ENCODE measurements at regions not wholly inside any gene's neighbourhood (a gene's known extent, or its start where the extent isn't known, plus 50 kb on each side); places are given as distances from the start of the nearest gene placed in this dataset.
A peak's percentile ranks its signal among the peaks of the same experiment; 100 is the strongest.
"Not testable (repeated sequence)": the region's sequence is repeated elsewhere in the genome, so short reads cannot be mapped to it uniquely, and the experiment has no call there.

DNA sequence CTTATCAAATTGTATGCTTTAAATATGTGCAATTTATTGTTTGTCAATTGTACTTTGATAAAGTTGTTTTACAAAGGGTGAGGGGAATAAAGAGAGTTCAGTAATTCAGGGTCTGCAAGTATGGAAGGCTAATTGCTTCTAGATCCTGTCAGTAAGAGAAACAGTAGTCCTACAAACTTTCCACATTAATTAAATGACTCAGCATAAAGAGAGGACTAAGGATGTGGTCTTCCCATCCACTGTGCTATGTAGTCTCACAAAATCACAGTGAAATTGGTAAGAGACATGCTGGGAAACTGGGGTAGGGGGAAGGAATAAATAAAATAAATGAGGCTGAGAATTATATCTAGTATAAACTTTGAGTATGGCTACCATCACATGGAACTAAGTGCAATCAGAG, 130.2 kb upstream of the PKP2 start:
- no peaks in the 10 kb centered on the region for H3K9me3 ChIP-seq (ENCODE audit: low read length)
- H3K36me3 ChIP-seq (replicated peaks in 1 of 2; ENCODE audit: control insufficient read depth in 1 of 2, insufficient read depth in 2 of 2, low read length in 2 of 2) = no peaks in the 10 kb centered on the region
- no peaks in the 10 kb centered on the region for H3K4me1 ChIP-seq (ENCODE audit: insufficient read depth, low read length)
- H3K27me3 ChIP-seq (ENCODE audit: control insufficient read depth in 1 of 2, insufficient read depth in 2 of 2, low read length in 2 of 2) = no peaks in the 10 kb centered on the region
- H3K79me2 ChIP-seq (ENCODE audit: insufficient read depth, low read length) = no peaks in the 10 kb centered on the region
- intact Hi-C loops (cut with micrococcal nuclease; ENCODE audit: unreplicated experiment) (no loop called here), in situ Hi-C loops (cut with HindIII; ENCODE audit: extremely low pct_ligation_motif_present, low pct_unique_long_range_greater_than_20kb) (no loop called here)
- ChIA-PET POLR2A (no interaction called here), CTCF (ENCODE audit: low intra/inter-chr PET ratio, low total read pairs) (no interaction called here)
- H3K4me3 ChIP-seq (replicated peaks in 1 of 3; ENCODE audit: insufficient read depth in 1 of 3, low read depth in 2 of 3, low read length in 3 of 3) = no peak overlapping the region
- H3K27ac ChIP-seq (ENCODE audit: extremely low read length, insufficient read depth, low read length) = no peak overlapping the region
- ATAC-seq (no peak), DNase-seq (ENCODE audit: low spot score) (no peak), FAIRE-seq (no peak)
- H2AFZ ChIP-seq (ENCODE audit: low read length) = no peak overlapping the region
- H3K4me2 ChIP-seq (ENCODE audit: low read depth, low read length) = no peak overlapping the region
- TF ChIP-seq MAFK (conservative IDR thresholded peaks at IDR 0.05 in 1 of 2, IDR thresholded peaks at IDR 0.05 in 1 of 2; ENCODE audit: low read length in 2 of 2) (peak; percentile 62 to 76; a peak in 3 of 4 replicates), MAFF (IDR thresholded peaks at IDR 0.05; ENCODE audit: low read depth, low read length) (peak; percentile 51; the same call in 1 of the 2 replicates), NFE2L2 (IDR thresholded peaks at IDR 0.05; ENCODE audit: low read length) (peak; percentile 74), ZNF660 (CRISPR knock-in tag; IDR thresholded peaks at IDR 0.05; ENCODE audit: borderline replicate concordance, low read depth) (no peak), SAP130 (CRISPR knock-in tag; IDR thresholded peaks at IDR 0.05; ENCODE audit: low read depth) (no peak), ISX (CRISPR knock-in tag; conservative IDR thresholded peaks at IDR 0.05) (no peak)
- H3K9ac ChIP-seq (ENCODE audit: insufficient read depth, low read depth, low read length) = no peak overlapping the region
- no peaks in the 10 kb centered on the region for H4K20me1 ChIP-seq (ENCODE audit: insufficient read depth, low read length)
- no TSS peak for BruUV-seq (replicated peaks)

DNA sequence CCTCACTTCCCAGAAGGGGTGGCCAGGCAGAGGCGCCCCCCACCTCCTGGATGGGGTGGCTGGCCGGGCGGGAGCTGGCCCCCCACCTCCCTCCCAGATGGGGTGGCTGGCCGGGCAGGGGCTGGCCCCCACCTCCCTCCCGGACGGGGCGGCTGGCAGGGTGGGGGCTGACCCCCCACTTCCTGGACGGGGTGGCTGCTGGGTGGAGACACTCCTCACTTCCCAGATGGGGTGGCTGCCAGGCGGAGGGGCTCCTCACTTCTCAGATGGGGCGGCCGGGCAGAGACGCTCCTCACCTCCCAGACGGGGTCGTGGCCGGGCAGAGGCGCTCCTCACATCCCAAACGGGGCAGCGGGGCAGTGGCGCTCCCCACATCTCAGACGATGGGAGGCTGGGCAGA, 126.1 kb upstream of the PKP2 start:
- H3K4me2 ChIP-seq (ENCODE audit: low read depth, low read length); CTCF ChIA-PET (ENCODE audit: low intra/inter-chr PET ratio, low total read pairs); in situ Hi-C loops (cut with HindIII; ENCODE audit: extremely low pct_ligation_motif_present, low pct_unique_long_range_greater_than_20kb); H3K79me2 ChIP-seq (ENCODE audit: insufficient read depth, low read length); FAIRE-seq; H3K9me3 ChIP-seq (ENCODE audit: low read length); H3K4me3 ChIP-seq (replicated peaks in 1 of 3; ENCODE audit: insufficient read depth in 1 of 3, low read depth in 2 of 3, low read length in 3 of 3); ATAC-seq; H3K36me3 ChIP-seq (replicated peaks in 1 of 2; ENCODE audit: control insufficient read depth in 1 of 2, insufficient read depth in 2 of 2, low read length in 2 of 2); intact Hi-C loops (cut with micrococcal nuclease; ENCODE audit: unreplicated experiment); H3K27me3 ChIP-seq (ENCODE audit: control insufficient read depth in 1 of 2, insufficient read depth in 2 of 2, low read length in 2 of 2); BruUV-seq (replicated peaks); H3K27ac ChIP-seq (ENCODE audit: extremely low read length, insufficient read depth, low read length); H2AFZ ChIP-seq (ENCODE audit: low read length); H4K20me1 ChIP-seq (ENCODE audit: insufficient read depth, low read length); DNase-seq (ENCODE audit: low spot score); H3K4me1 ChIP-seq (ENCODE audit: insufficient read depth, low read length); POLR2A ChIA-PET; H3K9ac ChIP-seq (ENCODE audit: insufficient read depth, low read depth, low read length): not testable (repeated sequence)
- no CpG with 5 or more reads among the region's 20 CpGs for WGBS (ENCODE audit: low lambda C conversion rate)

DNA sequence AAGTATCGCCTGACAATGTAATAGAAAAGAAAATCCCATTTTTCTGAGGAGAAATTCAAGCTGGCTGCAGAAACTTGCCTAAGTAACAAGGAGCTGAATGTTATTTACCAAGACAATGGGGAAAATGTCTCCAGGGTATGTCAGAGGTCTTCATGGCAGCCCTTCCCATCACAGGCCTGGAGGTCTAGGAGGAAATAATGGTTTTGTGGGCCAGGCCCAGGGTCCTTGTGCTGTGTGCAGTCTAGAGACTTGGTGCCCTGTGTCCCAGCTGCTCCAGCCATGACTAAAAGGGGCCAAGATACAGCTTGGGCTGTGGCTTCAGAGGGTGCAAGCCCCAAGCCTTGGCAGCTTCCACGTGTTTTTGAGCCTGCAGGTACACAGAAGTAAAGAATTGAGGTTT, 120.5 kb upstream of the PKP2 start:
- WGBS (ENCODE audit: low lambda C conversion rate) = 4% methylated on average over 2 of the region's 2 CpGs
- BruUV-seq (replicated peaks); H3K27ac ChIP-seq (ENCODE audit: extremely low read length, insufficient read depth, low read length); H3K27me3 ChIP-seq (ENCODE audit: control insufficient read depth in 1 of 2, insufficient read depth in 2 of 2, low read length in 2 of 2); H2AFZ ChIP-seq (ENCODE audit: low read length); DNase-seq (ENCODE audit: low spot score); H3K36me3 ChIP-seq (replicated peaks in 1 of 2; ENCODE audit: control insufficient read depth in 1 of 2, insufficient read depth in 2 of 2, low read length in 2 of 2); POLR2A ChIA-PET; H4K20me1 ChIP-seq (ENCODE audit: insufficient read depth, low read length); in situ Hi-C loops (cut with HindIII; ENCODE audit: extremely low pct_ligation_motif_present, low pct_unique_long_range_greater_than_20kb); CTCF ChIA-PET (ENCODE audit: low intra/inter-chr PET ratio, low total read pairs); FAIRE-seq; H3K79me2 ChIP-seq (ENCODE audit: insufficient read depth, low read length); H3K9ac ChIP-seq (ENCODE audit: insufficient read depth, low read depth, low read length); H3K4me2 ChIP-seq (ENCODE audit: low read depth, low read length); ATAC-seq; intact Hi-C loops (cut with micrococcal nuclease; ENCODE audit: unreplicated experiment); H3K4me3 ChIP-seq (replicated peaks in 1 of 3; ENCODE audit: insufficient read depth in 1 of 3, low read depth in 2 of 3, low read length in 3 of 3); H3K4me1 ChIP-seq (ENCODE audit: insufficient read depth, low read length): not testable (repeated sequence)
- peaks cover 19% of the 10 kb centered on the region for H3K9me3 ChIP-seq (ENCODE audit: low read length)
